Osteoblast (primary cell): ENCODE measurements at regions not wholly inside any gene's neighbourhood (a gene's known extent, or its start where the extent isn't known, plus 50 kb on each side); places are given as distances from the start of the nearest gene placed in this dataset.
A peak's percentile ranks its signal among the peaks of the same experiment; 100 is the strongest.

Experiments used
- DNase-seq: peaks from one replicate; pipeline ENCODE4 v3.0.0; 2011; ENCODE audit warnings: low spot score, mixed read lengths; ENCODE audit not compliant: insufficient read length; ENCODE audit errors: missing footprints
- H2AFZ ChIP-seq: 2 replicates; pipeline ENCODE4 v1.6.0; 2011; ENCODE audit warnings: mild to moderate bottlenecking, low read length
- H3K27ac ChIP-seq: 2 replicates; pipeline ENCODE4 v1.5.1; 2011; ENCODE audit warnings: mild to moderate bottlenecking, low read depth, low read length, moderate library complexity
- H3K27me3 ChIP-seq: 2 replicates; pipeline ENCODE4 v1.6.0; 2012; ENCODE audit warnings: mild to moderate bottlenecking, control low read depth, inconsistent platforms, low read length, moderate library complexity; ENCODE audit not compliant: insufficient read depth
- H3K36me3 ChIP-seq: 2 replicates; pipeline ENCODE4 v1.5.1; 2011; ENCODE audit warnings: mild to moderate bottlenecking, low read length, control low read depth, moderate library complexity; ENCODE audit not compliant: insufficient read depth
- H3K4me1 ChIP-seq: 2 replicates; pipeline ENCODE4 v1.5.1; 2011; ENCODE audit warnings: mild to moderate bottlenecking, low read length, control low read depth, moderate library complexity; ENCODE audit not compliant: insufficient read depth
- H3K4me2 ChIP-seq: 2 replicates; pipeline ENCODE4 v1.6.0; 2011; ENCODE audit warnings: mild to moderate bottlenecking, low read length; ENCODE audit not compliant: insufficient read depth
- H3K4me3 ChIP-seq: fragments of 200-600 bp; sonication (generic); 3 replicates; pipeline ENCODE4 v1.5.1; 2012; ENCODE audit warnings: mild to moderate bottlenecking, low read length, inconsistent platforms; ENCODE audit not compliant: insufficient read depth
- H3K79me2 ChIP-seq: 2 replicates; pipeline ENCODE4 v1.6.0; 2012; ENCODE audit warnings: mild to moderate bottlenecking, low read length, control low read depth, inconsistent platforms; ENCODE audit not compliant: insufficient read depth
- H3K9me3 ChIP-seq: 2 replicates; pipeline ENCODE4 v1.5.1; 2011; ENCODE audit warnings: low read depth, low read length, control low read depth
- H4K20me1 ChIP-seq: 2 replicates; pipeline ENCODE4 v1.6.0; 2012; ENCODE audit warnings: mild to moderate bottlenecking, low read length, control low read depth; ENCODE audit not compliant: insufficient read depth
- CTCF ChIP-seq: IDR thresholded peaks from 2 replicates; pipeline ENCODE4 v1.5.1; 2011; ENCODE audit warnings: mild to moderate bottlenecking, low read depth, low read length, moderate library complexity; ENCODE audit errors: extremely low read depth

DNA sequence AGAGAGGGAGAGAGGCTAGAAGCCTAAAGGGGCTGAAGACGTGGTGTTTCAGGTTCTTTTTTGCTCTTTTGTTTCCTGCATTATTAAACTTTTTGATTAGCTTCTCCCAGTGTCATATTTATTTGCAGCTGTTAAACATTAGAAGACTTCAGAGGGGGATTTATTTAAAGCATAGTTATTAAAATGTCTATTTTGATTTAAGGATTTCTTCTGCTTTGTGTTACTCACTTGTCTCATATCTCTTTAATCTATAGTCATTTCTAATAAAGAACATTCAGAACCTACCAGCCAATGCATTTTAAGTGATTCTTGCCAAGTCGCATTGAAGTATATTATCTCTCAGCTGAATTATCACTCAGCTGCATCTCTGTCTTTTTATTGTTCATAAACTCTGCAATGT is 152.0 kb upstream of the DYRK2 start:
- no peak for DNase-seq
- no peak overlapping the region for H3K4me3 ChIP-seq
- H2AFZ ChIP-seq = no peak overlapping the region
- H3K79me2 ChIP-seq = no peaks in the 10 kb centered on the region
- no peaks in the 10 kb centered on the region for H3K4me1 ChIP-seq
- H3K36me3 ChIP-seq = no peaks in the 10 kb centered on the region
- H3K4me2 ChIP-seq = no peak overlapping the region
- no peak for TF ChIP-seq CTCF
- no peaks in the 10 kb centered on the region for H4K20me1 ChIP-seq
- no peaks in the 10 kb centered on the region for H3K9me3 ChIP-seq
- H3K27me3 ChIP-seq = peaks cover 15% of the 10 kb centered on the region
- no peak overlapping the region for H3K27ac ChIP-seq

DNA sequence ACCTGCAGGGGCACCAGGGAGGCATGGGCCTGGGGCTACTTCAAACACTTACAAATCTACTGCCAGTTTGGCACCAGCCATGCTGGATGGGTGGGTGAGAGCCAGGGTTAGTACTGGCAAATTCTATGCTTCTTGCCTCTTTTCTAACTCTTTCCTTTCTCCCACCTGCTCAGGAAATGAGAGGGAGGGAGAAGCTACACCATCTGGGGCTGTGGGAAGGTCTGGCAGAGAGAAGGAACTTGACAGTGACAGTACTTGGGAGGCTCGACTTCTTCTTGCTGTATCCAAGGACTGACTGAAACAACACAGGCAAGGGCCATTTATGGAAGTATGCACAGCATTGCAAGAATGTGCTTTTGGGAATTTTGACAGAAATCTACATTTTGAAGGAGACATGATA is 149.6 kb upstream of the DYRK2 start:
- Histone ChIP-seq H2AFZ (no peak overlapping the region), H3K27ac (no peak overlapping the region), H3K4me3 (no peak overlapping the region), H4K20me1 (no peaks in the 10 kb centered on the region), H3K4me1 (no peaks in the 10 kb centered on the region), H3K4me2 (no peak overlapping the region), H3K36me3 (no peaks in the 10 kb centered on the region), H3K79me2 (no peaks in the 10 kb centered on the region), H3K9me3 (no peaks in the 10 kb centered on the region), H3K27me3 (peaks cover 15% of the 10 kb centered on the region)
- no peak for TF ChIP-seq CTCF
- peak; percentile 5 for DNase-seq

DNA sequence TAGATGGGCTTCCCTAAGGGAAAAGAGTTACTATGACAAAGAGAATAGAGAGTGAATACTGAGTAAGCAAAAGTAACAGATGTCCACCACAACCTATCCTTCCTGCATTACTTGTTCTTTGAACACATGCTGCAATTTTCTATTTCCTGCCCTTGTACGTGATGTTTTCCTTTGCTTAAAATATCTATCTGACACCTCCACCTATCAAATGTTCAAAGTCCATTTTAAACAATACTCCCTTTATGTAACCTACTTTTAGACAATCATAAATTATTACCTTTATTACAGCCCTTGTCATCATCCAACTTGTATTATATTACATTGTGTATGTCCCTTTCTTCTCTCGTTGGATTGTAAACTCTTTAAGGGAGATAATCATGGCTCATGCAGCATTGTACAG is 147.2 kb upstream of the DYRK2 start:
- no peaks in the 10 kb centered on the region for H3K79me2 ChIP-seq
- H3K4me2 ChIP-seq = no peak overlapping the region
- TF ChIP-seq CTCF = no peak
- H3K27me3 ChIP-seq = peaks cover 7% of the 10 kb centered on the region
- no peaks in the 10 kb centered on the region for H3K36me3 ChIP-seq
- DNase-seq = no peak
- no peaks in the 10 kb centered on the region for H4K20me1 ChIP-seq
- no peaks in the 10 kb centered on the region for H3K9me3 ChIP-seq
- H3K4me3 ChIP-seq = no peak overlapping the region
- no peaks in the 10 kb centered on the region for H3K4me1 ChIP-seq
- no peak overlapping the region for H2AFZ ChIP-seq
- H3K27ac ChIP-seq = no peak overlapping the region

GRCh38 chr12:67504026-67504425 is 144.5 kb upstream of the DYRK2 start:
- Histone ChIP-seq H3K4me3 (no peak overlapping the region), H4K20me1 (no peaks in the 10 kb centered on the region), H3K4me1 (no peaks in the 10 kb centered on the region), H2AFZ (no peak overlapping the region), H3K27me3 (no peaks in the 10 kb centered on the region), H3K36me3 (no peaks in the 10 kb centered on the region), H3K79me2 (no peaks in the 10 kb centered on the region), H3K27ac (no peak overlapping the region), H3K4me2 (no peak overlapping the region), H3K9me3 (no peaks in the 10 kb centered on the region)
- DNase-seq = no peak
- TF ChIP-seq CTCF = no peak
